GM21717 (cell line): ENCODE measurements at regions not wholly inside any gene's neighbourhood (a gene's known extent, or its start where the extent isn't known, plus 50 kb on each side); places are given as distances from the start of the nearest gene placed in this dataset.
"Not testable (repeated sequence)": the region's sequence is repeated elsewhere in the genome, so short reads cannot be mapped to it uniquely, and the experiment has no call there.

Experiments used
- ATAC-seq: cut with Tn5 transposase; IDR thresholded peaks from one replicate; pipeline ENCODE4 v1.9.1; 2021; ENCODE audit warnings: mild to moderate bottlenecking, moderate library complexity; ENCODE audit not compliant: unreplicated experiment

DNA sequence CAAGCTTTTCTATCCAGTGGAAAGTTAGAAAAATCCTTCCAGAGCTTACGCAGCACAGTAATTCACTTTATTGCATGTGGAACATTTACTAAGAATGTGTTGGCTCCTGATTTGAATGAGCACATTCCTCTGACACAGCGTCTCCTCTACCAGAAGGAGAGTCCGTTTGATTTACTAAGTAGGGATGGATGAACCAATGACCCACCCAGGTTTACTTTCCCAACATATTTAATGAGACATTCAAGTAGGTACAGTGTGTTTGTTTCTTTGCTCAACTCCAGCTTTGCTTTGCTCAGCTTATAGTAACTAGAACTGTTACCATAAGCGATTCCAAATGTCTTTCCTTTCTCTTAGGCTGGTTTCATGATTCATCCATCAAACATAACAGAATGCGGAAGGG, 161.7 kb downstream of the SMARCA1 start:
- no peak for ATAC-seq

- ATAC-seq, result peak; percentile 90
Observed at GRCh38 chrX:129360175-129360574, 163.1 kb downstream of the SMARCA1 start.

DNA sequence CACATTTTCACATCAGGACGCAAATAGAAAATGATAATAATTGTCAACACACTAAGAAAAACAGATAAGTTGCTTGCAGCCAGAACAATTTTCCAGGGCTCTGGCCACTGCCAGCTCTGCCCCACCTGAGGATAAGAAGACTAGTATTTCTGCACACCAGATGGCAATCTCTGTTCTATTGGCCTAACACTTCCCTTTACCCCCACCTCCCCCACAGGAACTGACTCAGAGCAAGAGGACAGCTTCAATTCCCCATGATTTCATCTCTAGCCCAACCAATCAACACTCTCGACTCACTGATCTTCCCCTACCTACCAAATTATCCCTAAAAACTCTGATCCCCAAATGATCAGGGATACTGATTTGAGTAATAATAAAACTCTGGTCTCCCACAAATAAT, 164.0 kb downstream of the SMARCA1 start:
- no peak for ATAC-seq

GRCh38 chrX:129357428-129357827, 165.9 kb downstream of the SMARCA1 start:
- not testable (repeated sequence) for ATAC-seq

GRCh38 chrX:129347291-129347690, 176.0 kb downstream of the SMARCA1 start:
- no peak for ATAC-seq

- ATAC-seq, result no peak
Observed at GRCh38 chrX:129346574-129346973, 176.7 kb downstream of the SMARCA1 start.

DNA sequence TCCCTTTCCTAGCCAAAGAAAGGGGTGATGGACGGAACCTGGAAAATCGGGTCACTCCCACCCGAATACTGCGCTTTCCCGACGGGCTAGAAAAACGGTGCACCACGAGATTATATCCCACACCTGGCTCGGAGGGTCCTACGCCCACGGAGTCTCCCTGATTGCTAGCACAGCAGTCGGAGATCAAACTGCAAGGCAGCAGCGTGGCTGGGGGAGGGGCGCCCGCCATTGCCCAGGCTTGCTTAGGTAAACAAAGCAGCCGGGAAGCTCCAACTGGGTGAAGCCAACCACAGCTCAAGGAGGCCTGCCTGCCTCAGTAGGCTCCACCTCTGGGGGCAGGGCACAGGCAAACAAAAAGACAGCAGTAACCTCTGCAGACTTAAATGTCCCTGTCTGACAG, 186.0 kb downstream of the SMARCA1 start:
- ATAC-seq, result not testable (repeated sequence)

GRCh38 chrX:129323115-129323514, 200.2 kb downstream of the SMARCA1 start:
- ATAC-seq, result no peak

DNA sequence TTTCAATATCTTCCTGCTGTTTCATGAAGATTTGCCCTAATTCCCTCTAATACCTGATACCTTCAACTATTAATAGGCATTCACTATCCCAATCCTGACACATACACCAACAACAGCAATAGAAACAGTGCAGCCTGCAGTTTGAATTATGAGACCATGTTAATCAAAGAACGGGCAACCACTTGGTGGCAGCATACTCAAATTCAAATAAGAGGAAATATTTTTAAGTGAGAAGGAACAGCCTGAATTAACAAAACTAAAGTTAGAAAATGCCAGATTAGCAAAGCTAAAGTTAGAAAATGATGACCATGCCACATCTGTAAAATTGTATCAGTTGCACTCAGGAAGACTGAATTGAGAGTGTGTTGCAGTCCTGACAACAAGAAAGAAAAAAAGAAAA, 204.9 kb downstream of the SMARCA1 start:
- no peak for ATAC-seq

DNA sequence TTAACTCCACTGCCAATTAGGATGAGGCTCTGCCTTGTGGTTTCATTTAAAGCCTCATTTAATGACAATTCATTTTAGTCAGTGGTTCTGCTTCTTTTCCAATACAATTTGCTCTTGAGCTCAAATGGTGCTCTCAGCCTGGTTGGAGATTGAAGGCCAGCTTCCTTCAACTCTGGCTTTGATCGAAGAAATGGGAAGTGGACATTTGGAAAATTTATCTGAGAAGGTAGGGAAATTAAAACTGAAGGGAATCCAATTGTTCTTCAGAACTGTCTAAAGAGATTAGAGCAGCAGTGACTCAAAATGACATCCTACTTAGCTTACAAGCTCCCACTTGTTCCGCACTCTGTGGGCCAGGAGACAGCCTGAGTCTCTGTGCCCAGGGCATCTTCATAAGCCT, 206.8 kb downstream of the SMARCA1 start:
- no peak for ATAC-seq

DNA sequence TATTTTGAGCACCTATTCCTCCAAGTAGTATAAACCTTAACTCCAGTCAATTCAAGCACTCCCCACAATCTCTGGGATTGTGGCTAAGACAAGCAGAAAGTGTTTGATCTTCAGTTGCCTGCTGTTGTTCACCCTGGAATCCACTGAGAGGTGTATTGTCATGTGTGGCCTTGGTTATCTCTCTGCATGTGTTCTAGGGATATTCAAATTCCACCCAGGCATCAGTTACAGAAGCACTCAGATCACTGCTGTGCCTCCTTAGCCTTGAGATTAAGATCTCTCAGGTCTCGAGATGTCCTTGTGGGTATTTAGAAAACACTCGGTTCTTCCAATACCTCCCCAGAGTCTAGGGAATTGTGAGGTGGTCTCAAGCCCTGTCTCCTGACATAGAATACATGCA, 213.3 kb downstream of the SMARCA1 start:
- no peak for ATAC-seq

DNA sequence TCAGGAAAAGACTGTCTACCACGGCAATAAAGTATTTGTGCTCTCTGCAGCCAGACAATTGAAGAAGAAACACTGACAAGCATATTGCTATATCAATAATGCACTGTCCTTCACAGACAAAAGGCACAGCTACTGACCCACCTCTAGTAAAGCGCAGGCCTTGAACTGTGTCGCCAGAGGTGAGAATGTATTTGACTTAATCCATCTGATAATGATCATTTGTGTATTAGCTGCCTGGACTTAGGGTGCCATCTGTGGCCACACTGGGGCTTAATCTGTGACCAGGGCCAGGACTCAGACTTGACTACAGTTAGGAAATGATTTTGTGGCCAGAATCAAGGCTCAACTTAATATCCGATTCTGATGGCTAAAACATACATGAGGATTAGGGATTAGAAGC, 260.4 kb downstream of the SMARCA1 start:
- ATAC-seq, result no peak

- ATAC-seq, result not testable (repeated sequence)
Observed at GRCh38 chrX:129255516-129255915, 267.8 kb downstream of the SMARCA1 start.

DNA sequence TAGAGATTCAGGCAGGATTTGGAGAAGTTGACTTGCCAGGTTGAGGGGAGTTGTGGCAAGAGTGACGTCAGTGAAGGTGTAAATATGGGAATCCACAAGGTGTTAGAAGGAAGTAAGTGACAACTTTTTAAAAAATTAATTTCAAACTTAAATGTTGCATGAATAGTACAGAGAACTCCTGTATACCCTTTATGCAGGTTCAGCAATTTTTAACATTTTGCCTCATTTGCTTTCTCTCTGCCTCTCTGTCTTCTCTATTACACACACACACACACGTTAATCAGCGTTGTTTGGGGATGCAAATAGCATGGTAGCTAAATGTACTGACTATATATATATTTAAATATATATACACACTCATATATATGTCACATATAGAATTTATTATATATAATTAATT, 273.7 kb downstream of the SMARCA1 start:
- ATAC-seq, result no peak

DNA sequence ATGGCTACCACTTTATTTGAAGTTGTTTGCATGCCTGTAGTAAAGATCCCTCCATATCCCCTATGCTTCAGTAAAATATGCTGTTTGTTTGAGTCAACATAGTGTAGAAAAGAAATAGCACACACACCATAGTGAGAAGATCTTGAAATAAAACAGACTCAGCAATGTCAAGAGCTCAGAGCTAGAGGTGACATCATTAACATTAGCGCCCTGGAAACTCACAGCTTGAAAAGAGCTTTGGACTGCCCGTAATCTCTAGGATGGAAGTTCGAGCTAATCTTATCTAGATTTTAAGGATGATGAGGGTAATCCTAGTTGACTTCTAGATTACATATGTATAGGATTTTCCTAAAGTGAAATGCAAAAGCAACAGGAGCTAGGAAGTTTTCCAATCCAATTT, 275.6 kb downstream of the SMARCA1 start:
- ATAC-seq, result no peak

- ATAC-seq, result no peak
Observed at GRCh38 chrX:129239371-129239770, 283.9 kb downstream of the SMARCA1 start.

DNA sequence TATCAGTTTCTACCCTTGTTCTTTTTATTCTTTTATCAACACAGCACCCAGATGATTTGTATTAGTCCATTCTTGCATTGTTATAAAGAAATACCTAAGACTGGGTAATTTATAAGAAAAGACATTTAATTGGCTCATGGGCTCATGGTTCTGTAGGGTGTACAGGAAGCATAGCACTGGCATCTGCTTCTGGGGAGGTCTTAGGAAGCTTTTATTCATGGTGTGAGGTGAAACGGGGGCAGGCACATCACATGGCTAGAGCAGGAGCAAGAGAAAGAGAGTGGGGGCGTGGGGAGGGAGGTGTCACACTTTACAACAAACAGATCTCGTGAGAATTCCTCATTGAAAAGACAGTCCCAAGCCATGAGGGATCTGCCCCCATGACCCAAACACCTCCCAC, 285.3 kb downstream of the SMARCA1 start:
- no peak for ATAC-seq

- no peak for ATAC-seq
Observed at GRCh38 chrX:129235903-129236302, 287.4 kb downstream of the SMARCA1 start.

DNA sequence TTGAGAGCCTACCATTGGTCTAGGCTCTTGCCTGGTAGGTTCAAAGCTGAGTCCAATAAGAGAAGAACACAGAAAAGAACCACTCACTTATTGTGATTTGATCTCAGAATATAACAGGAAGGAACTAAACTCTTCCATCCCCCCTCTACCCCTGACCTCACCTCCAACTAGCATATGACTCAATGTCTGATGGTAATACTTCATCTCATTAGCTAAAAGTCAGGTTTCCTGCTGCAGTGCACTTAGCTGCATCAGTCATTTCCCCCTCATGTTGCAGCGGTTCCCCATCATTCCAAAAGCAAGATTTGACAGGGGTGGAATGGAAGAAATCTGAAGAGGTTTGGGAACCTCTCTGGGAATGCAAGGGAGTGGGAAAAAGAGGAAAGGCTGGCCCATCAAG, 289.5 kb downstream of the SMARCA1 start:
- no peak for ATAC-seq

- ATAC-seq, result no peak
Observed at GRCh38 chrX:129230850-129231512, 292.3 kb downstream of the SMARCA1 start.

DNA sequence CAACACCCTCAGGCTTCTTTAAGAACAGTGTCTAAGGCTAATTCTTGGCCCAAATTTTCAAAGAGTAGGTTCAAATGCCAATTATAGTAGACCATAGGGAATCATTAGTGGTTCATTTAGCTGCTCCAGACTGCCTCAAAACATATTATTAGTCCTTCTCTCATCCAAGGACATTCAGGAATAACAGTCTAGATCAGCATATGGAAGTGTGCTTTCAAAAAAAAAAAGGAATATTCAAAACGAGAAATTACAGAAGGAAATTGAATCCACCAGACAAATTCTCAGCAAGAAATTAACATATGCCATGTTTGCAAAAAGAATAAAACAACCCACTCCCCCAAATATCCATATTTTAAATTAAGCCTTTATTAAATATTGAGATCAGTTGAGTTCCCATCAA, 293.1 kb downstream of the SMARCA1 start:
- no peak for ATAC-seq

- no peak for ATAC-seq
Observed at GRCh38 chrX:129227366-129227765, 295.9 kb downstream of the SMARCA1 start.

DNA sequence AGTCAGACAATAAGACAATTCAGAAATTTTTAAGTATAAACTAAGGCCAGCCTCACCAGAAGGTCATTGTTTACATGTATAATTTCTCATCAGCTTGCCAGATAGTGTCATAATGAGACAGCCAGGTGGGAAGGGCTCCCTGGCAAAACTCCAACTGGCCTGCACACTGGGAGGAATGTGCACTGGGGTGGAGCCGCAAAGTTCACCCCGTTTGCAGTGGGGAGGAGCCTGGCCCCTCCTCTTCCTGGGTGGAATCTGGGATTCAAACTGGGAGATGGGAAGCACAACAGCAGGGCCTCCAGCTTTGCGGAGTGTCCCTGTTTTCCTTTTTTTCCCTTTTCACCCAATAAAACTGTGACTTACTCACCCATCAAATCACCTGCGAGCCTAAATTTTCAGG, 329.9 kb downstream of the SMARCA1 start:
- no peak for ATAC-seq
